ENCODE measurements at regions not wholly inside any gene's neighbourhood (a gene's known extent, or its start where the extent isn't known, plus 50 kb on each side); places are given as distances from the start of the nearest gene placed in this dataset.
"Not testable (repeated sequence)": the region's sequence is repeated elsewhere in the genome, so short reads cannot be mapped to it uniquely, and the experiment has no call there.

DNA sequence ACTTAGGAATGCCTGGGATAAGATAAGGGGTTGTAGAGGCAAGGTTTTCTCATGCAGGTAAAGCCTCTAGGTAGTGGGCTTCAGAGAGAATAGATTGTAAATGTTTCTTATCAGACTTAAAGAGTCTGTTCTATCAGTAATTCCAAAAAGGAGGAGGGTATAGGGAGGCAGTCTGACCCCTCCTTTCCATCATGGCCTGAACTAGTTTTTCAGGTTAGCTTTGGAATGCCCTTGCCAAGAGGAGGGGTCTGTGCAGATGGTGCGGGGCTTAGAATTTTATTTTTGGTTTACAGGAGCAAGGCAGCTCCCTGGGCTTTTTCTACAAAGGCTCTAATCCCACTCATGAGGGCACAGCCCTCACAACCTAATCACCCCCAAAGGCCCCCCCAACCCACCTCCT, 135.0 kb downstream of the B3GNT2 start:
- no peak for DNase-seq (ENCODE audit: low spot score)

DNA sequence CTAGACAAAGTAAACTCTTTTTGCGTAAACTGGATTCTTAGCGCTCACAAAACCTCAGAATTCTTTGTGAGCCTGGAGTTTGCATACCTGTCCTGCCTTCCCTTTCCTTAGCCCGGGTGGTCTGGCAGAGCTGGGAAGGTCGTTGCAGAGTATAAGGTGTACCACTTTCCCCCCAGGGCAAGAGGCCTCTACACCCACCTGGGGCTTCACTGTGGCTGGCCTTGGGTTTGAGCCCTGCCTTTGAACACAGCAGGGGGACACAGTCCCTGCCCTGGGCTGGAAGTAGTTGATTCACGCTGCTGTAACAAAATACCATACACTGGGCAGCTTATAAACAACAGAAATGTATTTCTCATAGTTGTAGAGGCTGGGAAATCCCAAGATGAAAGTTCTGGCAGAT, 133.9 kb downstream of the B3GNT2 start:
- no peak for DNase-seq (ENCODE audit: low spot score)

DNA sequence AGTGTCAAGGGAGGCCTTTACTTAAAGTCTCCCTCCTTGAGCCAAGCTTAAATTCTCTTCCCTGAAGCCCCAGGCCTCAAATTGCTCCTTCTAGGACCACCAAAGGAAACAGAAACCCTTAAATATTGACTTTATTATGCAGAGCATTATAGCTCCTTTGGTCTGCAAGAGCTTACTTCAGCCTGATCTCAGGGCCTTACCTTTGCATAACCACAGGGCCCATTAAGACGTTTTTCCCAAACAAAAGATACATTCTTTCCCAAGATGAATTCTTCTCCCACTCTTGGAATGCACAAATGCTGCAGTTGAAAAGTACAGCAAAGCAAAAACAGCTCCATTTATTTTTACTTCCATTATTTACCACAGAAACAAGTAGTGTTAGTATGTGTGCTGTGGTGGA, 130.8 kb downstream of the B3GNT2 start:
- no peak for DNase-seq (ENCODE audit: low spot score)

DNA sequence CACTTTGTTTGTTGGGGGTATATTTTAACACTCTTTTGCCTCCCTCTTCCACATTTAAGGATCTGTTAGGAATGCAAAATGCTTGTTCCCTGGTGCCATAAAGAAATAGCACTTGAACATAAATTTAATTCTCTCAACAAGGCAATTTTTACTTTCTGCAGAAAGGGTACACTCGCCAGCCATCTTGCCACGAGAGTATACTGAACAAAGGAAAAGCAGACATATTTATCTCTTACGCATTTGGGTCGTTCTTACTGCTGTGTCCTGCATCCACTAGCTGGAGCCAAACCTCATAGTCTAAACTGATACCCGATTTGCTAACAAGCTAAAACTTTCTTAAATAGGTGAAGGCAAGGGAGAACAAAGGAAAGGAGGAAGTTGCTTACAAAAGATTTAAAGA, 129.5 kb downstream of the B3GNT2 start:
- no peak for DNase-seq (ENCODE audit: low spot score)

DNA sequence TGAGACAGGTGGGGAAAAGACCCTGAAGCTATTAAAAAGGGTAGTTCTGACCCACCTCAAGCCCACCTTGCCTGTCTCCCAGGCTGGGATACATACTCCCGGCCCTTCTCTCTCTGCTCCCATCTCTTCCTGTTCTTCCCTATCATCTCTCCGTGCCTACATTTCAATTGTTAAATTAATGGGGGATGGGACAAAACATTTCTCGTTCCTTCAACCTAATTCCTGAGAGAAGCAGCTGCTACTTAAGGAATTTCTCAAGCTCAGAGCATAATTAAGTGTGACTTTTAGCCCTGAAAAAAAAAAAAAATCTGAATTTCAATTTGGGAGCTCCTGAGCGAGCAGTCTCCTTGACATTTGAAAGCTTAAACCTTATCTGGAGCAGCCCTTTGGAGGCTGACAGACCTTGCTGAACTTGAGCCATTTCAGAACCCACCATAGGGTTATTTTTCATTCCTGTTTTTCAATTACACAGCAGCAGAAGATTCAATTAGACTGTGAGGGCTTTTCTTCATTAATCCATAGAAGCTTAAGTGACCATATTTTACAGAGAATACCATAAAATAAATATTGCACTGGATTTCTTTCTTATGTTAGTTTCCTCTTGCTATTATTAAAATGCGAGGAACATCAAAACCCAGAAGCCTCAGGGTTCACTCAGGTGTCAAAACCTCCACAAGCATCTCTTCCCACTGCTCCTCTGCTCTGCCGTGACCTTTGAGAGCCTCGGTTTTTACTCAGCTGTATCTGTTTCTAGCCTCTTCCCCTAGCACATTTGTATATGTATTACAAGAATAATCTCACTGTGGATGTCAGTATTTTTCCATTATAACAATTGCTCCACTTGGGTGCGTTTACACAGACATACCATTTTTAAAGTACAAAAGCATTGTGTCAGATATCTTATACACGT, 125.7 kb downstream of the B3GNT2 start:
- no peak for DNase-seq (ENCODE audit: low spot score)

DNA sequence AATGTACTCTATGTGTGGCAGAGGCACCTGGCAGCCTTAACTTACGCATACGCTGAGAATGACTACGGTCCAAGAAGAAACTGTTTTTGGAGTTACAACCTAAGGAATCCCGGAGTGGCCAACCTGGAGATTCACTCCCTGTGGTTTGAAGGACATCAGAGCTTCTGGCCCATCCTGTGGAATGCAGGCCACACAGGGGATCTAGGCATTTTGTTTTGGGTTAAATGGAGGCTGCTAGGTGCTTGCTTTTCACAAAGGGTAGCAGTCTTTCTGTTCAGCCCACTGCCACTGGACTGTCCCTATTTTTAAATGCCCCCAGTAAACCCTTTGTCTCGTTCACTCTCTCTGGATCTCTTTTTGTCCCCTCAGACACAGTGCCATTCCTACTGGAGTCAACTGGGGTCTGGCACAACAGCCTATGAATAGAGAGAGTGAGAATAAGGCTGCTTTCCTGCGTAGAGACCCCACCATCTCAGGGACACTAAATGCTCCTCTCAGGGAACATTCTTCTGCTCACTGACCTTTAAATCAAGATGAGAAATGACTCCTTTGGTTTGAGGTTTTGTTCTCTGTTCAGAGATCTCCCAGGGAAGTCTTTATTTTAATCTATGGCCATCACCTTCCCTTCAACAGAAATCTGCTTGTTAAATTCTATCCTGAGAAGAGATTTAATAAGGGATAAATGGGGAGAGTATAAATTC, 124.9 kb downstream of the B3GNT2 start:
- no peak for DNase-seq (ENCODE audit: low spot score)

DNA sequence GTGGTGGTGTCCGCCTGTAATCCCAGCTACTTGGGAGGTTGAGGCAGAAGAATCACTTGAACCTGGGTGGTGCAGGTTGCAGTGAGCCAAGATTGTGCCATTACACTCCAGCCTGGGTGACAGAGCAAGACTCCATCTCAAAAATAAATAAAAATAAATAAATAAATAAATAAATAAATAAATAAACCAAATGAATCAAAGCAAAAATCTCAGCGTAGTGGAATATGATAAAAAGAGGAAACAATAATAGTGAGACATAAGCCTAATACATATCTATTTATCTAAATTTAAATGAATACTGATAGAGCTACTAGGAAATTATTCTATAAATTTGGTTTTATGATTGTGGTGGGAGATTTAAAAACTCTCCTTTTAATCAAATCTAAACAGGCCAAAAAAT, 124.2 kb downstream of the B3GNT2 start:
- DNase-seq (ENCODE audit: low spot score): not testable (repeated sequence)

DNA sequence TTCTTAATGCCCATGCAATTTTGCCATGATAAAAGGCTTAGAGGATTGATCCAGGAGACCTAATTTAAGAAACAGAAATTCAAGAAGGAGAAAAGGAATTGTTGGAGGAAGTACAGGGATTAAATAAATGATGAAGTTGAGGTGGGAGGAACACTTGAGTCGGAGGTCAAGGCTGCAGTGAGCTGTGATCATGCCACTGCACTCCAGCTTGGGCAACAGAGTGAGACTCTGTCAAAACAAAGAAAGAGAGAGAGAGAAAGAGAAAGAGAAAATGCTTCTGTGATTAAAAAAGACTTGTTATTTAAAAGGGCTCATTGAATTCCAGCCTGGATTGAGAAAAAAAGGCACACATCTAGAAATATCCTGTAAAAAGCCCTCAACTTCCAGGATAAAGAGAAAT, 123.2 kb downstream of the B3GNT2 start:
- DNase-seq (ENCODE audit: low spot score): no peak

DNA sequence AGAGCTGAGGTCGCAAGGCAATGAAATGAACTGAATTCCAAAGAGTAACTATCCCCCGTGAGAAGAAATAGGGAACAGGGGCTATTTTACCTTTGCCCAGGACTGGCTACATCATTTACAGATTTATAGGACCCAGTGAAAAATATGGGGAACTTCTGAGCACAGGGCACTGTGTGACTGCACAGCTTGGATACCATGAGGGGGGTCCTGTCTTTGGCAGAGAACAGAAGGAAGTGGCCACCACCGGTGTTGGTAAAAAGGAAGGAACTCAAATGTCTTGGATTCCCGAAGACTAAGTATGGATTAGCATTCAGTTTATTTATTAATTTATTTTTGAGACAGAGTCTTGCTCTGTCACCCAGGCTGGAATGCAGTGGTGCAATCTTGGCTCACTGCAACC, 119.6 kb downstream of the B3GNT2 start:
- no peak for DNase-seq (ENCODE audit: low spot score)

DNA sequence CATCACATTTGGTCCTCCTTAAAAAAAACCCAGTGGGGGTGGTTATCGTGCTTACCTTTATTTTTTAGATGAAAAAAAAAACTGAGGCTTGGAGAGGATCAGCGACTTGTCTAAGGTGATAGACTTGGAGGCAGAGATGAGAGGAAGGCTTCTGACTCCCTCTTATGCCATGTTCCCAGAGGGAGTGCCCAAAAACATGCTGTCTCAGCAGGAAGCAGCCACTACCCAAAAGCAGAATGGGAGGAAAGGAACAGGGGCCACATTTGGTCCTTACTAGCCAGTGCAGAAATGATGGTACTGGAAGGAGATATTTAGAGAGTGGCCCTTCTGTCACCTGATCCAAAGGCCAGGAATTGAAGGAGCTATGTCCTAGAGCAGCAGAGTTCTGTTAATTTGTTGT, 118.4 kb downstream of the B3GNT2 start:
- DNase-seq (ENCODE audit: low spot score): no peak

DNA sequence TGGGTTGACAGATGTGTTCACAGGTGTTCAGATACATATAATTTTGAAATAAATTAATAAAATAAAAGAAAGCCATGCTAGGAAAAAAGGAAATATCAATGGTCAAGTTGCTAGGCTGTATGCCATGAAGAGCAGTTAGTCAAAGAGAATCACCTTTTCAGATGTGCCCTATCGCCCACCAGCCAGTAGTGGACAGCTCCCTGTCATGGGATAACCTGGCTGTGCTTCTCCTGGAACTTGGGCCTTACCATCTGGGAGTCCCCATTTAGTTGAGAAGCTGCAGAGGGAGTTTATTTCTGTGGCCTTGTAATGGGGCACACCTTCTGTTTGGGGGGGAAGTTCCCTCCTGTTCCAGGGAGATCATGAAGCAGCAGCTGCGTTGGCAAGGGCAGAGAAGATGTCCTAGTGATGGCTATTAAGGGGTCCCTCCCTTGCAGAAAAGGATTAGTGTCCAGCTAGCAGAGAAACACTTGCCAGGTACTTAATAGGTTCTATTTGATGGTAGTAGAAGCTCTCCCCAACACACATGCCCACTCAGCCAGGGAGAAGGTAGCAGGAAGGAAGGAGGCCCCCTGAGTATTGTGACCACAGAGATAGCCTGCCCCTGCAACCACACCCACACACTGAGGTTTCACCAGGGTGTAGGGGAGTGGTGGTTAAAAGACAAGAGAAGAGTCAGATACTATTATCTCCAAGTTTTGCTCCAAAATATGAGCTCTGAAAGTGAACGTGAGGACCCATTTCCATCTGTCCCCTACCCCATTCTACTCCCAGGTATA, 117.7 kb downstream of the B3GNT2 start:
- no peak for DNase-seq (ENCODE audit: low spot score)

DNA sequence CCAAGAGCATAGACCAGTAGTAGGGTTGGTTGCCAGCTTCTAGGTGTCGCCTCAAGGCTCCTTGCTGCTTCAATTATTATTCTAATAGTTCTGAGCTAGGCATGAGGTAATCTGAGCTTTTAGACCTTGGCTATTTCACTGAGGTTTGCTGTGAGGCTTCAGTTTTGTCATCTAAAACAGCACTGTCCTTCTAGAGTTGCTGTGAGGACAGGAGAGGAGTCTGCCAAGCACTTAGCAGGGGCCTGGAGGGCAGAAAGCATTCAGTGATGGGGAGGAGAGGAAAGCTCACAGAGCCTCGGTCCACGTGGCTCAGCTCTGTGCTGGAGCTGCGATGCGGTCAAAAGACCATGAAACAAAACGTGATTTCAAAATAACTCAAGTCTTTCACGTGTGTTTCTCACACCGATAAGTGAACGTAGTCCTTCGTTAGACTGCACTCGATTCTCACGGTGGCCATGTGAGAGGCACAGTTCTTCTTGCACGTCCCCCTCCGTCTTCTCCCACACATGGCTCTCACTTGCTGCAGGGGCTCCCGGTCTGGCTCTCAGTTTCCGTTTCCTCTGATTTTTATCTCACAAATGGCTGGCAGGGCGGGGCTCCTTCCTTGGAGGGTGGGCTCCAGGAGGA, 113.7 kb downstream of the B3GNT2 start:
- DNase-seq (ENCODE audit: low spot score): peak; percentile 9

DNA sequence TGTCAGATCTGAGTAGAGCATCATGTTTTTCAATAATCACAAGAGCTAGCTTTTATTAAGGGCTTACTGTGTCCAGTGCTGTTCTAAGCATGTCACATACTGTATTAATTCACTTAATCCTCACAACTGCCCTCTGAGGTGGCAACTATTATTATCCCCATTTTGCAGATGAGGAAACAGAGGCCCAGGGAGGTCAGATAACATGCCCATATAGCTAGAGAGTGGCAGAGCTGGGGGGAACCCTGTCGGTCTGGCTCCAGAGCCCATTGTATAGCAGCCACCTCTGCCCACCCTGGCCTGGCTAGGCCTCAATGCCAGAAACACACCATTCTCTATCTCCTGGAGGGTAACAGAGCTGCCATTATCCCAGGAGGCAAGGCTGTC, 113.2 kb downstream of the B3GNT2 start:
- DNase-seq (ENCODE audit: low spot score): no peak

DNA sequence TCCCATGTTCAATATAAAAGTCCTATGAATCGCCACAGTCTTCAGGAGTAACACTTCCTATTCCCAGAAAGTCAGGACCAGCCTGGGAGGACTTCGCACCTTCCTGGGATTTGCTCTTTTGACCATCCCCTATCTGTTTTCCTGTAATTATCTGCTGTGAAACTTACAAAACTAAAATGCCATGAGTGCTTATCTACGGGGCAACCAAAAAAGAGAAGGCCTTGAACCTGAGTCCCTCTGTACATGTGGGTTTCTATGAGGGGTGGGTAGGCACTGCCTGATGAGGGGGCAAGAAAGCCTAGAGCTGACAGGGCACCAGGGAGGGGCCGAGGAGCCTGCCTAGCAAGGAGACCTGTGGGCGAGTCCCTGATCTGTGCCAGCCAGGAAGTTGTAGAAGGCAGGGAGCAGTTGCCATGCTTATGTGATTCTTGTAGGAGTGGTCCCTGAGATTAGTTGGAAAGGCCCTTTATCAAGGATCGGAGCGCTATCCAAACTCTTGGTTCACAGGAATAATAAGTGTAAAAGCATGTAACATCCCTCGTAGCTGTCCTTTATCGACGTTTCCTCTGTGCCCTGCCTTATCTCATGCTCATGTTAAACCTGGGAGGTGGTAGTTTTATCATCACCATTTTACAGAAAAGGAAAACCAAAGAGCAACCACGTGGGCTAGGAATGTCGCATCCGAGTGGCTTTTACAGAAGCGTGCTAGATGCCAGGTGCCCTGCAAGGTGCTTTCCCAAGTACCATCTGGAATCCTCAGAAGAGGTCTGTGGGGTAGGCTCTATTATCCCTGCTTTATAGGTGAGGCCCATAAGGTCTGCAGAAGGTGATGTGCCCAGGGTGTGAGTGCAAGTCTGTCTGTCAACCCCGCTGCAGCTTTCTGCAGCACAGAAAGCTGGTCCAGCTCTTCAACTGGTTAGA, 111.8 kb downstream of the B3GNT2 start:
- DNase-seq (ENCODE audit: low spot score): no peak

DNA sequence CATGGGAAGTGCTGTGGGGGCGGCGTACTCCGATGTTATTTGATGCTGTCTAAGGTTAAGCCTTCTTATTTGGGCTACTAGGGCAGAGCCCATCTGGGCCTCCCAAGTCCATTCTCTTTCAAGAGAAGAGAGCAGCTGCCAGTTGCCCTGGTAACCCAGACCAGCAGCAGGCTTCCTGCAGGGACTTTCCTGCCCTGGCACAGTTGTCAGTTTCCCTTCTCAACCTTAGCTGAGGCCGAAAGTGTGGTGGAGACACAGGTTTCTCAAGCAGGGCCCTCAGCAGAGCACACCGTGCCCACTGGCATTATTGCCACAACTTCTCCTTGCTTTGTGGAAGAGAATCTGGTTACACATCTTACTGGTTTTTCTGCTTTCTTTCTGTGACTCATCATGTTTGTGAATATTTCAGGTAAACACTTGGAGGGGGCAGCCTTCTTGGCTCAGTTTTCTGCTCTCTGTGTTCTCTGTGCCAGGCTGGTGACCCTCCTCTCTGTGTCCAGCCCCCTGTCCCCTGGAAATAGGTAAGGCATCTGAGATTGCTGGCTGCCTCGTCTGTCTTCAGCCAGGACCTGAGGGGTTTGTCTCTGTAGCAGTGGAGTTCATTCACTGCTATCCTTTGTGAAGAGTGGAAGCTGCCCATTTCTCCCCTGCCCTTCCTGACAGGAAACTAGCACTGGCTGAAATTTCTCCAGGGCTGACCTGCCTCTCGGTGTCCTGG, 111.0 kb downstream of the B3GNT2 start:
- DNase-seq (ENCODE audit: low spot score): no peak

DNA sequence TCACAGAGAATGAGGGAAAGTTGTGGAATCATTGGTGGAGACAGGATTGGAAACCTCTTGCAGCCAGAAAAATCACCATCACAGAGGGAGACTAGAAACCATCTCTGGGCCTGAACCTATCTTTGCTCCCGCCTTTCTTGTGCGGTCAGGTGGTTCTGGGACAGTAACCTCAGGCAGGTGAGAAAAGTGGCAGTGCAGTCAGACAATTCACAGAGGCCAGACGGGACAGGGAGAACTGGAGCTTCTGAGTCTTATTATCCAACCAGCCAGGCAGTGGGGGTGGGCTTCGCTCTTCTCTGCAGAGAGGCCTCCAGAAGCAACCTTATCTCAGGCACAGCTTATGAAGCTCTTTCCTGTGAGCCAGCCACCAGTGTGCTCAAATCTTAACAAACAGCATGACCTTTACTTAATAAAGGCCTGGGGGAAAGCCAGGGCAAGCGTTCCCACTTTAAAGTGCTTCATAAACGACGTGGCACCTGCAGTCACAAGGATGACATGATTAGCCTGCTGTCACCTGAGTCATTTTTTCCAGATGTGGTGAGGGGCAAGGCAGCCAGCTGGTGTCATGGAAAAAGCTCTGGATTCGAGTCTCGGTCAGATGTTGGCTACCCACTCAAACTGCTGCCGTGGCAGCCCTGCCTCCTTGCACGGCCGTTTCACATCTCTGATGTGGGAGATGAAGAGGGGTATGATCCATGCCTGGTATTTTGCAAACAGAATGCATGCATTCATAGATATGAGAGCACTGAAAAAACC, 109.7 kb downstream of the B3GNT2 start:
- DNase-seq (ENCODE audit: low spot score): no peak

DNA sequence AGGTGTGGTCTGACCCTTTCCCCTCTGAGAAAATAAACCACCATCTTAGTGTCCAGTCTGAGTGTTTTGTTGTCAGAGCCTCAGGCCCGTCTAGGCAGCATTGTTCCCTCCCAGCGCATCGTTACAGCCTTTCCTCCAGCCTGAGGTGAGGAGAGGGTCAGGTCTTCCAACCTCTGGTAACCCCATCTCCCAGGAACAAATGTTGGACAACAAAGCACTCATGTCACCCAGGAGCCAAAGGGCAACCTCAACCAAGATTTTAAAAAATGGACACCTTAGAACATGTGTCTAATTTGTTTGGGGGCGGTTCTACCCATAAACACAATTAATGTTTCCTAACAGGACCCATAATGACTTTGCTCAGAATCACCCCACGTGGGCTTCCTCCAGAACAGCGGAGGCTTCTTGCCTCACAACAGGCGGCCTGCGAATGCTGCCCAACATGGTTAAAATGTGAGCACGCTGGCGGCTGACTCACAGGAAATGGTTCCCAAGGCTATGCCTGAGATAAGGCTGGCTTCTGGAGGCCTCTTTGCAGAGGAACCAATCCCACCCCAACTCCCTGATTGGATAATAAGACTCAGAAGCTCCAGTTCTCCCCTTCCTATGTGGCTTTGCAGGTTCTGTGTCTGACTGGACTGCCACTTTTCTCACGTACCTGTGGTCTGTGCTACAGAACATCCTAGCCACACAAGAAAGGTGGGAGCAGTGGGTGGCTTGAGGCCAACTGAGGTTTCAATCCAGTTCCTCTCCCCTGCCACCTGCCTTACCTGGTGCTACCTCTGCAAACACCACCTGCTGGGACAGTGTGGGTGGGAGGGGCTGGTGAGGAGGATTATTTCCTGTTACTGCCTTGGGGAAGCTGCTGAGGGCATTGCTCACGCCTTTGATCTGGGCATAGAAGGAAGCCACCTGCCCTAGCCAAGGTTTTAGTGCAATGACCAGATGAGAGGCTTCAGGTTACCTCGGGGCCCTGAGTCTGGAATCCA, 108.8 kb downstream of the B3GNT2 start:
- DNase-seq (ENCODE audit: low spot score): no peak

DNA sequence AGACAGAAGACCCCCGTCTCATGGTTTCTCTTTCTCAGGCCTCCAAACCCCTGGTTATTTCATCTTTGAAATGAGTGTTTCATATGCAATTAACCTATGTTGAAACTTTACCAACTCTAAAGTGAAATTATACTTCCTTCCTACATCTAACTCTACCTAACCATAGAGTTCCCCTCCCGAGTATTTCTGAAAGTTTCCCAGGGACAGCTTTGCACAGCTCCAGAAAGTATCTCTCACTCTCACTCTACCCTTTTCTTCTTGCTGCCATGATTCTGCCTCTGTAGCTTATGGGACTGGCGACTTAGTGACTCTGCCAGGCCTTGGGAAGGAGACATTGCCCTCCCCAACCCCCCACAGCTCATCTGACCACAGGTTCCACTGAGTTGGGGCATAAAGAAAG, 107.9 kb downstream of the B3GNT2 start:
- no peak for DNase-seq (ENCODE audit: low spot score)

Data from cerebellar cortex (tissue), 1 donor.